ENCODE measurements at regions not wholly inside any gene's neighbourhood (a gene's known extent, or its start where the extent isn't known, plus 50 kb on each side); places are given as distances from the start of the nearest gene placed in this dataset.
A peak's percentile ranks its signal among the peaks of the same experiment; 100 is the strongest.

- no peaks in the 10 kb centered on the region for H3K27me3 ChIP-seq (ENCODE audit: control insufficient read depth, insufficient read depth, low read length)
- ChIA-PET POLR2A (no interaction called here), CTCF (interaction anchor here (4.1 kb wide), 1 partner anchor 357 kb away, joined by 21 read pairs; no protein-coding TSS in a partner anchor)
- no peaks in the 10 kb centered on the region for H3K36me3 ChIP-seq (ENCODE audit: control insufficient read depth, insufficient read depth, low read length)
- TF ChIP-seq CTCF (IDR thresholded peaks at IDR 0.05; ENCODE audit: insufficient read depth, low read depth, low read length): no peak
- no peak for DNase-seq (ENCODE audit: low read depth)
- H3K4me3 ChIP-seq (ENCODE audit: low read depth, low read length): no peak overlapping the region
Observed at GRCh38 chr1:234727018-234727940, 117.3 kb upstream of the IRF2BP2 start.

- ChIA-PET POLR2A (interaction anchor here (0.5 kb wide), 1 partner anchor 106 kb away, joined by 4 read pairs; no protein-coding TSS in a partner anchor), CTCF (interaction anchor here (4.1 kb wide), 1 partner anchor 358 kb away, joined by 21 read pairs; no protein-coding TSS in a partner anchor)
- Histone ChIP-seq H3K4me3 (ENCODE audit: low read depth, low read length) (no peak overlapping the region), H3K36me3 (ENCODE audit: control insufficient read depth, insufficient read depth, low read length) (no peaks in the 10 kb centered on the region), H3K27me3 (ENCODE audit: control insufficient read depth, insufficient read depth, low read length) (no peaks in the 10 kb centered on the region)
- DNase-seq (ENCODE audit: low read depth): no peak
- TF ChIP-seq CTCF (IDR thresholded peaks at IDR 0.05; ENCODE audit: insufficient read depth, low read depth, low read length): no peak
Observed at GRCh38 chr1:234726359-234726943, 116.5 kb upstream of the IRF2BP2 start.

- no peak for TF ChIP-seq CTCF (IDR thresholded peaks at IDR 0.05; ENCODE audit: insufficient read depth, low read depth, low read length)
- no peak overlapping the region for H3K4me3 ChIP-seq (ENCODE audit: low read depth, low read length)
- no peaks in the 10 kb centered on the region for H3K36me3 ChIP-seq (ENCODE audit: control insufficient read depth, insufficient read depth, low read length)
- ChIA-PET POLR2A (interaction anchor here (0.5 kb wide), 1 partner anchor 105 kb away, joined by 4 read pairs; no protein-coding TSS in a partner anchor), CTCF (interaction anchor here (1.3 to 4.1 kb wide), 3 partner anchors 113 to 359 kb away, joined by 3 to 21 read pairs (median 4); no protein-coding TSS in a partner anchor)
- no peaks in the 10 kb centered on the region for H3K27me3 ChIP-seq (ENCODE audit: control insufficient read depth, insufficient read depth, low read length)
- DNase-seq (ENCODE audit: low read depth): no peak
Observed at GRCh38 chr1:234725177-234726132, 115.5 kb upstream of the IRF2BP2 start.

GRCh38 chr1:234724516-234725176, 114.7 kb upstream of the IRF2BP2 start:
- Histone ChIP-seq H3K27me3 (ENCODE audit: control insufficient read depth, insufficient read depth, low read length) (no peaks in the 10 kb centered on the region), H3K36me3 (ENCODE audit: control insufficient read depth, insufficient read depth, low read length) (no peaks in the 10 kb centered on the region), H3K4me3 (ENCODE audit: low read depth, low read length) (peak overlapping the region; percentile 12)
- DNase-seq (ENCODE audit: low read depth): no peak
- TF ChIP-seq CTCF (IDR thresholded peaks at IDR 0.05; ENCODE audit: insufficient read depth, low read depth, low read length): no peak
- POLR2A ChIA-PET: interaction anchor here (0.5 to 1.1 kb wide), 12 partner anchors 9 to 354 kb away, joined by 3 to 15 read pairs (median 5); no protein-coding TSS in a partner anchor
- CTCF ChIA-PET: interaction anchor here (0.7 to 4.1 kb wide), 7 partner anchors 108 to 359 kb away, joined by 3 to 21 read pairs (median 3); no protein-coding TSS in a partner anchor

Measured in BJ (cell line).